Frontal cortex (tissue), 3 donors: ENCODE measurements at regions not wholly inside any gene's neighbourhood (a gene's known extent, or its start where the extent isn't known, plus 50 kb on each side); places are given as distances from the start of the nearest gene placed in this dataset.

Experiments used
- DNase-seq, 2 donors: peaks; one replicate each; pipeline ENCODE4 v3.0.0; 2012; ENCODE audit warnings: low spot score in 2 of 2
- FAIRE-seq: peaks from 2 replicates; lab custom pipeline; 2012; peaks lifted over from hg19 to GRCh38; lab: Jason Lieb, UNC
- donor health status: control.
- donor health status: control.
- donor health status: control.

GRCh38 chr15:62770752-62771151, 271.8 kb upstream of the TPM1 start:
- DNase-seq: no peak
- FAIRE-seq: no peak

DNA sequence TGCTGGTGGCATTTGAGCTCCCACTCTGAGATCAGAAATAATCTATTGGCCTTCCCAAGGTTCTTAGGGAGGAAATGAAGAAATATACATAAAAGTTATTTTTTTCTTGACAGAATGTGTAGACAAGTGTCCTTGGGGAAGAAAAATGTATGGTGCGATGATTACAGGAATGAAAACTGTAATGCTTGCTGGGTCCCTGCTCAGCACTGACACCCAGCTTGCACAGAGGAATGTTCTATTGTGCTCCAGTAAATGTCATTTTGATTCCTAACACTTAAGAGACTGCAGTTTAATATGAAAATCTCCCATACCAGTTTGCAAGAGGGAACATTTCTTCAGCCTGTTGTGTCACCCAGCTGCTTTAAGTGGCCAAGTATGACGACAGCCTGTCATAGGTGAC, 271.3 kb upstream of the TPM1 start:
- DNase-seq (no peak), FAIRE-seq (no peak)

- no peak for DNase-seq
- FAIRE-seq: no peak
Observed at GRCh38 chr15:62773369-62774165, 269.0 kb upstream of the TPM1 start.

GRCh38 chr15:62775932-62776331, 266.6 kb upstream of the TPM1 start:
- FAIRE-seq (no peak), DNase-seq (no peak)

DNA sequence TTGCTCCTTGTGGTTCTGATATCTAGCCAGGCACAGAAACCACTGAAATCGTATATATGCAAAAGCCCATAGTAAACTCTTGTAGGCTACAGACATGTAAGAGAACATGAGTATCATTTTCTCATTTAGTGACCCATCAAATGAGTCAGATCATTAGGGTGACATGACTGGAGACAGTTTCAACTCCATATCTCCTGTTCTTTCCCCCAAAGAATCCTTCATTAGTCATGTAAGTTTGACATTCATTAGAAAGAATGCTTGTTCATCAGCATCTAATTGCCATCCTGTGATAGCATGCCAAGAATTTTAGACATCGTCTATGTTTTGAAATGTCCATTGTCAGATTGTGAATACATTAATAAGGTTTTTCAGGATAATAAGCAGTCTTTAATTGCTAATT, 264.9 kb upstream of the TPM1 start:
- DNase-seq: no peak
- no peak for FAIRE-seq

- FAIRE-seq: no peak
- DNase-seq: no peak
Observed at GRCh38 chr15:62779036-62779770, 263.3 kb upstream of the TPM1 start.

DNA sequence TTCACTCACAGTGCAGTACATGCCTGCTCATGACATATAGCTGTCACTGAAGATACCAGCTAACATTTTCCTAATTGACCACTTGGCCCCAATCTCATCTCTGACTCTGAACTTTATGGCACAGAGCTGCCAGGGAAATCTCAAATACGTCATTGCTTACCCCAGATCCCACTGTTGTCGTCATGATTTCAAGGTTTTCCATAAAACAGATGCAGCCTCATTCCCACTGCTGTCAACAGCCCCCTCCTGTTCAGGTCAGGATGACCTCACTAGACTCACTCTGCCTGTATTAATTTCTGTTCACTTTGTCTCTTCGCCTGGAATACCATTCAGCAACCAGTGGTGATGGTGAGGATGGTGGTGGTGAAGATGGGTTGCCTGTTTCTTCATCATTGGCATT, 262.6 kb upstream of the TPM1 start:
- DNase-seq: no peak
- no peak for FAIRE-seq

- DNase-seq (no peak), FAIRE-seq (no peak)
Observed at GRCh38 chr15:62781081-62781497, 261.5 kb upstream of the TPM1 start.

- DNase-seq: peak; percentile 58
- no peak for FAIRE-seq
Observed at GRCh38 chr15:62782071-62782841, 260.3 kb upstream of the TPM1 start.

DNA sequence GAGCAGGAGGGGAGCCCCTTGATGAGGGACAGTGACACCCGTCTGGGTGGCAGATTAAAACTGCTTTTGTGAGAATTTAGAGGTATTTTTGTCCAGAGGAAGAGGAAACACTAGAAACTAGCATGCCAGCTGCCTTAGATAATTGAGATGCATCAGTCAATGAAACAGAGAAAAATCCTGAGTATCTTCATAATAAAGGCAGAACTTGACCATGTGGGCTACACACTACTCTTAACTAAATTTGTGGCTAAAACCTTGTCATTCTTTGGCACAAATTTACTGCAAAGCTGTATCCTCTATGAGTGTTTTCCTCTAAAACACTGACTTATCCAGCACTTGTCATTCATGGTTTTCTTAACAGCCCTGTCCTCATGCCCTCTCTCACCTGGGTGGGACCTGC, 259.7 kb upstream of the TPM1 start:
- FAIRE-seq (no peak), DNase-seq (no peak)

GRCh38 chr15:62783303-62783957, 259.1 kb upstream of the TPM1 start:
- no peak for FAIRE-seq
- DNase-seq: no peak

DNA sequence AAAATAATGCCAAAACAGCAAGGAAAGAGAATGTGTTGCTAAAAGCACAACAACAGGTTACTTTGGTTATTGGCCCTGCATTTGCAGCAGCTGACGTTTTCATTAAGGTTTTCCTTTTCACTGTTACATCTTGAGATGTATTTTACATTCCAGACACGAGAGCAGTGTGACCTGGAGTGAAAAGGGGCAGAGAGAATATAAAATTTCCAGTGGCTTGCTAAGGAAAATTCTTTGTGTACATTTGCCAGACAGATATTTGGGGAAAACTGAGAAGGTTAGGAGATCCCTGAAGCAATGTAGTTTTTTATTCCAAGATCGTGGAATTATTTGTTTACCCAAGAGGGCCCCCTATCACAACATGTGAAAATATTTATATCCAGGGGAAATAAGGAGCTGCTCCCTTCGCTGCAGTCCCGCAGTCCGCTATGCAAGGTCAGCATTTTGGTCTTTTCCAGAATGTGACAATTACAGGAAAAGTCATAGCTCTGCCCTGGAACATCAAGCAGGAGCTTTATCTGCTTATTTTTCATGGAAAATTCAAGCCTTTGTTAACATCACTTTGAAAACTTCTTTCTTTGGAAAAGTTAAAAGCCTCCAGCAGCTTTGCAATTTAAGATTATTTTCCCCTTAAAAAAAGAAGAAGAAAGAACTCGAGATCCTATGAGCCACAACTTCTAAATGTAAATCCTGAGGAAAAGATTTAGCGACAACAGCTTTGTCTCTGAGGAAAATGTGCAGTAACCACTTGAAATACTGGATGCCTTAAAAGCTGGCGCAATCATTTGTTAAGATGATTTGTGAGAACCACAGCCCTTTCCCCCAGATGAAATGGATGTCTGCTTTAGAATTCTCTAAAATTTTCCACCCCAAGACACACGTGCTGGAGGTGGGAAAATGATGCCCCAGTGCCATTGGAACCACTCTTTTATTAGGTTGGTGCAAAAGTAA, 256.4 kb upstream of the TPM1 start:
- DNase-seq (no peak), FAIRE-seq (no peak)

GRCh38 chr15:62787401-62787800, 255.1 kb upstream of the TPM1 start:
- FAIRE-seq: no peak
- DNase-seq: no peak

DNA sequence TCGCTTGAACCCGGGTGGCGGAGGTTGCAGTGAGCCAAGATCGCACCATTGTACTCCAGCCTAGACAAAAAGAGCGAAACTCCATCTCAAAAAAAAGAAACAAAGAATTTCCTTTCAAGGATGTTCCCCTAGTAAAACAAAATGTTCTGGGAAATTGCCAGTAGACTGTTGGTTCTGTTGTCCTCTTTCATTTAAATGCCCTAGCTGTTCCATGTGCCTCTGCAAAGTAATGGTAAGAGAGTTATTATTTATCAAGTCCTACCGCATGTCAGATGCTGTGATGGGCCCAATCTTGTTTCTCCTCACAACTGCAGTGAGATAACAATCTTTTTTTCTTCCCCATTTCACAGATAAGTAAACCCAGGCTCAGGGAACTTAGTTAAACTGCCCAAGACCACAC, 254.3 kb upstream of the TPM1 start:
- FAIRE-seq (no peak), DNase-seq (no peak)

DNA sequence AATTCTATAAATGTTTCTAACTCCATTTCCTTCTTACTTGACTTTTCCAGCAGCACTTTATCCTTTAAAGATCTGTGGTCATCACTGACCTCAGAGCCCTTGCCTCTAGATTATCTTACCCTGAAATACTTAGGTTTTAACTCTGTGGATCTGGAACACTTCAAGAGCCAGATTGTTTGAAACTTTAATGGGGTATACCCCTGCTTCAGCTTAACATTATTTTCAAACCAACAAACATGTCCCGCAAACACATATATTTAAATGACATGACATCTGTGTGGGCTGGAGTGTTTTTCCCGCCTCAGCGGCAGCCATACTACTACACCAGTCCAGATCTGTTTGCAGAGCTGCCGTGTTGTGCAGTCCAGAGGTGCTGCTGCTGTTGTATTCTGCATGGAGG, 252.0 kb upstream of the TPM1 start:
- no peak for DNase-seq

GRCh38 chr15:62791694-62792093, 250.9 kb upstream of the TPM1 start:
- no peak for FAIRE-seq

More for the DNA sequence above, 252.0 kb upstream of the TPM1 start:
- FAIRE-seq: no peak

DNA sequence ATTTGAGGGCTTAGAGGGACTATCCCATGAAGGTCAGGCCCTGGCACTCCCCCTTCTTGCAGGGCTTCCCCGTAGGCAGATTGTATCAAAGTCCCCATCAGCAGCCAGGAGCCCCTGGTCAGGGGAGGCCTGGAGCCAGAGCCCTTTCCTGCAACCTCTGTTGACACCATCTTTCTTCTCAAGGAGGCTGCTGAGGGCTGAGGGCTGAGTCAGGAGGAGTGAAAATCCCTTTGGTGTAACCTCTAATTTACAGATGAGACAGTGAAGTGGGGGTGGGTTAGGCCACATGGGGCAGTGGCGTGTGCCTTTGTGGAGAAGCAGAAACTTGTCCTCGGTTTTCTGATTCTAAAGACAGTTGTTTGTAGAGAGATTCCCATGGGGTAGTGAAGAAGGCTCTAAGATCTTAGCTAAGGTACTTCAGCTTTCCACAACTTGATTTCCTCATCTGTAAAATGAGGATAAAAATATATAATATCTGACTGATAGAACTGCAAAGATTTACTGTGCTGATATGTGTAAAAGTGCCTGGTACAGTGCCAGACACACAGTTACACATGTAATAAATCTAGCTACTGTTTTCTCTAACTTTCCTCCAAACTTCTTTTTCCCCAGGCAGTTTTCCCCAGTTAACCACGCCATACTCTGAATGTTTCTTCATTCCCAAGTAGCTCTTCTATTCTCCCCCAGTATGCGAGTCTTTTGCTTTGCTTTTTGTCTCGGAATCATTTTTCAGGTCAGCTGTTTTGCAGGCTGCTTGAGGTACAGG, 249.4 kb upstream of the TPM1 start:
- no peak for DNase-seq
- FAIRE-seq: no peak

More at GRCh38 chr15:62791694-62792093, 250.9 kb upstream of the TPM1 start:
- no peak for DNase-seq

DNA sequence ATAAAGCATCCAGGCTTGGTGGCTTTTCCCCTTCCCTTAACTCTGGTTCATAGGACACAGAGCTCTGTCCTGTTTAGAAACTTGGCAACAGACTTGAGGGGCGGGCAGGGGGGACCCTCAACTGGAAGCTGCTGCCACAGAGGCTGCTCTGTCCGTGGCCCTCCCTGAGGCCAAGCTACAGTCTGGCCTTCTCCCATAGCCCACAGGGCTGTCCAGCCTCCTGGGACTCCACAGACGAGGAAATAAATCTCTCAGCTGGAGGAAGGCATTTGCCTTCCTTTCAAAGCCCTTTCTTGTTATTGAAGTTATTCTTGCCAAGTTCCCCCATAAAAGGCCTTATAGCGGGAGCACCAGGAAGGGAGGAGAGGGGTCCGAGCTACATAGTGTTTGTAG, 248.8 kb upstream of the TPM1 start:
- FAIRE-seq (no peak), DNase-seq (no peak)
